ENCODE measurements at regions not wholly inside any gene's neighbourhood (a gene's known extent, or its start where the extent isn't known, plus 50 kb on each side); places are given as distances from the start of the nearest gene placed in this dataset.
"Not testable (repeated sequence)": the region's sequence is repeated elsewhere in the genome, so short reads cannot be mapped to it uniquely, and the experiment has no call there.

- DNase-seq: peak; percentile 58
Observed at GRCh38 chr10:42177793-42178689, 460.3 kb downstream of the ZNF33B start.

GRCh38 chr10:42177077-42177792 is 461.1 kb downstream of the ZNF33B start:
- DNase-seq: no peak

DNA sequence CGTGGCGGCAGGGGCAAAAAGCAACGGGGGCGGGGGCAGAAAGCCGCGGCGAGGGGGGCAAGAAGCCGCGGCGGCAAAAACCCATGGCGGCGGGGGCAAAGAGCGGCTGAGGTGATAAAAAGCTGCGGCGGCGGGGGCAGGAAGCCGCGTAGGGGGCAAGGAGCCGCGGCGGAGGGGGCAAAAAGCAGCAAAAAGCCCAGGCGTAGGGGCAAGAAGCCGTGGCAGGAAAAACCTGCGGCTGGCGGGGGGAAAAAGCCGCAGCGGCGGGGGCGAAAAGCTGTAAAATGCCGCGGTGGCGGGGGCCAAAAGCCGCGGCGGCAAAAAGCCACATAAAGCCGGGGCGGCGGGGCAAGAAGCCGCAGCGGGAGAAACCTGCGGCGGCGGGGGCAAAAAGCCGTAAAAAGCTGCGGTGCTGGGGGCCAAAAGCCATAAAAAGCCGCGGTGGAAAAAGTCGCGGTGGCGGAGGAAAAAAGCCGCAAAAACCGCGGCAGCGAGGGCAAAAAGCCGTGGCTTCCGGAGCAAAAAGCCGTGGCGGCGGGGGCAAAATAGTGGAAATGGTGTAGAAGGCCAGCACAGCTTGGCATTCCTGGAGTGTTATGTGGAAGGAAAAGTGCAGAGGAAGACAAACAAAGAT is 487.8 kb downstream of the ZNF33B start:
- DNase-seq: no peak

GRCh38 chr10:42149722-42150427 is 488.5 kb downstream of the ZNF33B start:
- no peak for DNase-seq

DNA sequence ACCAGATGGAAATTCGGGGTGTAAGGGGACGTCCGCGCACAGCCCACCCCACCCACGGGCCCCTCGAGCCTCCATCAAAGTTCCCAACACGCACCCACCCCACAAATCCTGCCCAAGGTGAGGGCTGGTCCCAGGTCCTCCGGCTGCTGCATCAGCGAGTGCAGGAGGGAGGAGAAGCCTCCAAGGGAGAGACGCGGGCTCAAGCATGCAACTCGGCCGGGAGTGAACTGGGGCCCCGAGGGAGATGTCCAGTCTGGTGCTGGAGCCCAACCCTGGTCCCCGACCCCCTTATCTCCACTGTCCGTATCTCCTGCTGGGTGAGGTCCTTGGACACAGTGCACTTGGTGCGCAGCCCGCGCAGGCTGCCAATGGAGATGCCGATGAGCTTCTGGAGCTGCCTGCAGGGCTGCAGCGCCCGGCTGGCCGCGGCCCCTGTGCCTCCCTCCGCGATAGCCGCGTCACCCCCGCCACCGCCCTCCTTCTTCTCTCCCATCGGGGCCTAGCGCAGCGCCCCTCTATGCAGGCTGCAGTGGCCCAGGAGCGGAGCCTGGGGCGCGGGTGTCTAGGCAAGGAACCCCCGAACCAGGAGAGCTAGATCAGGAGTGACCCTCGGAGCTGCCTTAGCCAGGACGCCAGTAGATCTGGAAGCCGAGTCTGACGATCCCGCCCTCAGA is 489.2 kb downstream of the ZNF33B start:
- peak; percentile 29 for DNase-seq

DNA sequence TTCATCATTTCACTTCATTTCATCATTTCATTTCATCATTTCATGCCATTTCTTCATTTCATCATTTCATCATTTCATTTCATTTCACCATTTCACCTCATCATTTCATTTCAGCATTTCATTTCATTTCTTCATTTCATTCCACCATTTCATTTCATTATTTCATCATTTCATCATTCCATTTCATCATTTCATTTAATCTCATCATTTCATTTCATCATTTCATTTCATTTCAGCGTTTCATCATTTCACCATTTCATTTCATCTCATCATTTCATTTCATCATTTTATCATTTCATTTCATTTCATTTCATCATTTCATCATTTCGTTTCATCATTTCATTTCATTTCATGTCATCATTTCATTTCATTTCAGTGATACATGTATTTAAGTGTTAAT is 492.2 kb downstream of the ZNF33B start:
- DNase-seq: not testable (repeated sequence)

- DNase-seq: not testable (repeated sequence)
Observed at GRCh38 chr10:42138023-42138422, 500.3 kb downstream of the ZNF33B start.

GRCh38 chr10:42113158-42113450 is 525.3 kb downstream of the ZNF33B start:
- DNase-seq: no peak

DNA sequence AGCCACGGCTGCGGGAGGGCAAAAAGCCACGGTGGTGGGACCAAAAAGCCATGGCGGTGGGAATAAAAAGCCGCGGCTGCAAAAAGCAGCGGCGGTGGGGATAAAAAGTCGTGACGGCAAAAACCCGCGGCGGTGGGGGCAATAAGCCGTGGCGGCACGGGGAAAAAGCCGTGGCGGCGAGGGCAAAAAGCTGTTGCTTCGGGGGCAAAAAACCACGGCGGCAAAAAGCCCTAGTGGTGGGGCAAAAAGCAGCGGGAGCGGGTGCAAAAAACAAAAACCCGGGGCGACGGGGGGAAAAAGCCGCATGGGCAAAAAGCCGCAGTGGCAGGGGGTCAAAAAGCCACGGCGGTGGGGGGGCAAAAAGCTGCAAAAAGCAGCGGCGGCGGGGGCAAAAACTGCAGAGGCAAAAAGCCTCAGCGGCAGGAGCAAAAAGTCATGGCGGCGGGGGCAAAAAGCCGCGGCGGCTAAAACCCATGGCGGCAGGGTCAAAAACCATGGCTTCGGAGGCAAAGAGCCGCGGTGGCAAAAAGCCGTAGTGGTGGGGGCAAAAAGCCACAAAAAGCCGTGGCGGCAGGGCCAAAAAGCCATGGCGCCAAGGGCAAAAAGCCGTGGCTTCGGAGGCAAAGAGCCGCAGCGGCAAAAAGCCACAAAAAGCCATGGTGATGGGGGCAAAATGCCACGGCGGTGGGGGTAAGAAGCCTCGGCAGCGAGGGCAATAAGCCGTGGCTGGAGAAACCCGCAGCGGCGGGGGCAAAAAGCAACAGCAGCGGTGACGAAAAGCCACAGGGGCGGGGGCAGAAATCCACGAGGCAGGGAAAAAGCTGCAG is 525.8 kb downstream of the ZNF33B start:
- DNase-seq: no peak

- no peak for DNase-seq
Observed at GRCh38 chr10:42111661-42112330, 526.6 kb downstream of the ZNF33B start.

DNA sequence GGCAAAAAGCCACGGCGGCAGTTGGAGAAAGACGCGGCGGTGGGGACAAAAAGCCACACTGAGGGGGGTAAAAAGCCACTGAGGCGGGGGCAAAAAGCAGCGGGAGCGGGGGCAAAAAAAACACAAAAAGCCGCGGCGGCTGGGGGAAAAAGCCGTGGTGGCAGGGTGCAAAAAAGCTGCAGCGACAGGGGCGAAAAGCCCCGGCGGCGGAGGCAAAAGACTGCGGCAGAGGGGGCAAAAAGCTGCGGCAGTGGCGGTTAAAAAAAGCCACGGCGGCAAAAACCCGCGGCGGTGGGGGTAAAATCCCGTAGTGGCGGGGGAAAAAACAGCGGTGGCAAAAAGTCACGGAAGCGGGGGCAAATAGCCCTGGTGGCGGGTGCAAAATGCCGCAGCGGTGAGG is 527.3 kb downstream of the ZNF33B start:
- DNase-seq: no peak

Measured in dermis blood vessel endothelial cell (primary cell).